HCT116 (cell line): ENCODE measurements at regions not wholly inside any gene's neighbourhood (a gene's known extent, or its start where the extent isn't known, plus 50 kb on each side); places are given as distances from the start of the nearest gene placed in this dataset.

Experiments used
- ATAC-seq: fragments of 200-7000 bp; cut with Tn5 transposase; 2 replicates; pipeline ENCODE4 v1.9.1; 2020; ENCODE audit warnings: mild to moderate bottlenecking, moderate library complexity
- BruUV-seq: library from RNA; stranded (reverse); fragments of 400-500 nt; replicated peaks from 2 replicates; lab custom pipeline; 2021; lab: Mats Ljungman, UMichigan
- CTCF ChIA-PET: fragments of 300-600 bp; sonication (Branson Sonifier 250); formaldehyde crosslinking; loops from one replicate; lab custom pipeline; 2021; ENCODE audit warnings: antibody characterized with exemption; lab: Charles Lee
- POLR2A ChIA-PET: fragments of 300-600, 350-600 bp; sonication (Branson Sonifier 250); formaldehyde crosslinking; loops from one replicate; lab custom pipeline; 2021; ENCODE audit warnings: antibody characterized with exemption; lab: Charles Lee
- RAD21 ChIA-PET, 2 experiments: fragments of 300-600 bp; sonication (Branson Sonifier 250); formaldehyde crosslinking; loops; one replicate each; lab custom pipeline; 2023; ENCODE audit warnings: low total read pairs in 2 of 2; ENCODE audit not compliant: uncharacterized antibody in 2 of 2, unreplicated experiment in 2 of 2, low non-redundant PET in 1 of 2; lab: Charles Lee
- DNase-seq: peaks from one replicate; pipeline ENCODE4 v3.0.0-alpha.2; 2010; ENCODE audit warnings: low read depth, low spot score
- H2AFZ ChIP-seq: fragments of 200-600 bp; shearing (Covaris generic), sonication (generic); 2 replicates; pipeline ENCODE4 v1.6.1; 2017; ENCODE audit warnings: low read depth, mixed run types, mixed read lengths, antibody characterized with exemption, low read length; ENCODE audit not compliant: poor library complexity, severe bottlenecking
- H3K27ac ChIP-seq: 2 replicates; pipeline ENCODE4 v1.5.1; 2012; ENCODE audit warnings: low read depth, low read length
- H3K27me3 ChIP-seq: fragments of 200-600 bp; sonication (generic); 2 replicates; pipeline ENCODE4 v1.6.1; 2016; ENCODE audit warnings: mixed run types, low read length, mixed read lengths; ENCODE audit not compliant: insufficient read depth
- H3K36me3 ChIP-seq, 2 experiments: fragments of 200-500 bp in 1 of 2; fragments of 200-600 bp in 1 of 2; sonication (Bioruptor generic) in 1 of 2; sonication (generic) in 1 of 2; 2 replicates each; pipeline versions ENCODE4 v1.5.1 to v1.6.1; 2014 to 2016; ENCODE audit warnings: low read length in 2 of 2, inconsistent platforms in 1 of 2, mixed read lengths in 1 of 2, mixed run types in 1 of 2; ENCODE audit not compliant: insufficient read depth in 2 of 2, control insufficient read depth in 1 of 2
- H3K4me1 ChIP-seq, 2 experiments: fragments of 200-600 bp in 1 of 2; sonication (generic) in 1 of 2; 2 replicates each; pipeline versions ENCODE4 v1.5.1 to v1.6.1; 2012 to 2017; ENCODE audit warnings: low read length in 2 of 2, inconsistent platforms in 1 of 2, mild to moderate bottlenecking in 1 of 2, mixed read lengths in 1 of 2, mixed run types in 1 of 2, moderate library complexity in 1 of 2; ENCODE audit not compliant: insufficient read depth in 2 of 2, control insufficient read depth in 1 of 2
- H3K4me2 ChIP-seq: fragments of 200-600 bp; sonication (generic); 2 replicates; pipeline ENCODE4 v1.6.1; 2017; ENCODE audit warnings: mixed run types, low read length, mixed read lengths
- H3K4me3 ChIP-seq, 2 experiments: fragments of 200-600 bp in 1 of 2; sonication (generic) in 1 of 2; replicated peaks in 1 of 2; 2 replicates each; pipeline ENCODE4 v1.5.1; 2011 to 2016; ENCODE audit warnings: low read length in 2 of 2, control low read depth in 1 of 2, low read depth in 1 of 2, mild to moderate bottlenecking in 1 of 2, mixed read lengths in 1 of 2, mixed run types in 1 of 2
- H3K79me2 ChIP-seq: fragments of 200-600 bp; sonication (generic); 2 replicates; pipeline ENCODE4 v1.6.1; 2017; ENCODE audit warnings: mild to moderate bottlenecking, mixed run types, low read length, moderate library complexity, mixed read lengths; ENCODE audit not compliant: insufficient read depth
- H3K9ac ChIP-seq: fragments of 200-600 bp; sonication (generic); 2 replicates; pipeline ENCODE4 v1.6.1; 2016; ENCODE audit warnings: low read length, mixed read lengths
- H3K9me2 ChIP-seq: fragments of 200-600 bp; sonication (generic), shearing (Covaris generic); 2 replicates; pipeline ENCODE4 v1.6.1; 2017; ENCODE audit warnings: mixed run types, mild to moderate bottlenecking, moderate library complexity; ENCODE audit not compliant: insufficient read depth
- H3K9me3 ChIP-seq, 2 experiments: fragments of 200-500 bp in 1 of 2; fragments of 200-600 bp in 1 of 2; sonication (Bioruptor generic) in 1 of 2; sonication (generic) in 1 of 2; 2 replicates each; pipeline ENCODE4 v1.6.1; 2014 to 2017; ENCODE audit warnings: low read length in 2 of 2, mixed read lengths in 2 of 2, inconsistent platforms in 1 of 2, low read depth in 1 of 2, mild to moderate bottlenecking in 1 of 2, mixed run types in 1 of 2, moderate library complexity in 1 of 2; ENCODE audit not compliant: control insufficient read depth in 1 of 2, insufficient read depth in 1 of 2
- H4K20me1 ChIP-seq: fragments of 200-600 bp; sonication (generic), shearing (Covaris generic); 2 replicates; pipeline ENCODE4 v1.6.1; 2017; ENCODE audit warnings: mixed run types, mild to moderate bottlenecking, moderate library complexity; ENCODE audit not compliant: insufficient read depth
- CBX3 ChIP-seq: IDR thresholded peaks from 2 replicates; pipeline ENCODE4 v1.6.1; 2012; ENCODE audit warnings: low read depth
- JUND ChIP-seq: IDR thresholded peaks from 2 replicates; pipeline ENCODE4 v1.6.1; 2012
- MAX ChIP-seq: IDR thresholded peaks from 2 replicates; pipeline ENCODE4 v1.6.1; 2012
- POLR2A ChIP-seq: IDR thresholded peaks from 2 replicates; pipeline ENCODE4 v1.7.0; 2011; ENCODE audit warnings: borderline replicate concordance; ENCODE audit not compliant: insufficient read depth, insufficient read length; ENCODE audit errors: extremely low read depth
- POLR2AphosphoS5 ChIP-seq: IDR thresholded peaks from 2 replicates; pipeline ENCODE4 v1.6.1; 2011; ENCODE audit warnings: mild to moderate bottlenecking, low read depth, low read length, moderate library complexity
- RAD21 ChIP-seq: IDR thresholded peaks from 2 replicates; pipeline ENCODE4 v1.6.1; 2012; ENCODE audit warnings: low read depth, mild to moderate bottlenecking
- REST ChIP-seq: IDR thresholded peaks from 2 replicates; pipeline ENCODE4 v1.6.1; 2012; ENCODE audit warnings: low read depth
- SIN3A ChIP-seq: IDR thresholded peaks from 2 replicates; pipeline ENCODE4 v1.6.1; 2012; ENCODE audit warnings: low read depth
- SP1 ChIP-seq: IDR thresholded peaks from 2 replicates; pipeline ENCODE4 v1.6.1; 2012; ENCODE audit warnings: low read depth
- YY1 ChIP-seq: IDR thresholded peaks from 2 replicates; pipeline ENCODE4 v1.6.1; 2011; ENCODE audit warnings: low read length, low read depth, moderate library complexity, mild to moderate bottlenecking; ENCODE audit not compliant: insufficient replicate concordance; ENCODE audit errors: extremely low read depth
- ZBTB33 ChIP-seq: IDR thresholded peaks from 2 replicates; pipeline ENCODE4 v1.6.1; 2011; ENCODE audit warnings: mild to moderate bottlenecking, low read length, moderate library complexity; ENCODE audit not compliant: insufficient replicate concordance; ENCODE audit errors: extremely low read depth
- ZNF274 ChIP-seq: fragments of 200-500 bp; sonication (Bioruptor generic); IDR thresholded peaks from 2 replicates; pipeline ENCODE4 v1.6.1; 2014; ENCODE audit warnings: mild to moderate bottlenecking, low read depth, low read length, inconsistent platforms
- intact Hi-C: fragments of 100-400 bp; cut with micrococcal nuclease; formaldehyde crosslinking; loops from 2 replicates; pipeline ENCODE4 v1.10.0; 2022

- H3K9me2 ChIP-seq: no peaks in the 10 kb centered on the region
- no peaks in the 10 kb centered on the region for H3K79me2 ChIP-seq
- no peak overlapping the region for H3K4me3 ChIP-seq
- DNase-seq (no peak), ATAC-seq (no peak)
- no peak overlapping the region for H2AFZ ChIP-seq
- H3K4me1 ChIP-seq: no peaks in the 10 kb centered on the region
- no peak overlapping the region for H3K4me2 ChIP-seq
- H3K36me3 ChIP-seq: no peaks in the 10 kb centered on the region
- H3K9ac ChIP-seq: no peak overlapping the region
- TF ChIP-seq MAX (no peak), RAD21 (no peak), POLR2AphosphoS5 (no peak), SIN3A (no peak), REST (no peak), YY1 (no peak), CBX3 (no peak), SP1 (no peak), ZBTB33 (no peak), POLR2A (no peak), ZNF274 (no peak), JUND (no peak)
- H3K9me3 ChIP-seq: 0 out of 4 replicates have a peak, but pooled peaks cover 0 to 4% of the 10 kb centered on the region in 2 experiments
- ChIA-PET POLR2A (no interaction called here), RAD21 (no interaction called here), CTCF (interaction anchor here (1.1 kb wide), 1 partner anchor 9 kb away, joined by 3 read pairs; no protein-coding TSS in a partner anchor)
- H4K20me1 ChIP-seq: no peaks in the 10 kb centered on the region
- no peaks in the 10 kb centered on the region for H3K27me3 ChIP-seq
- H3K27ac ChIP-seq: no peak overlapping the region
- intact Hi-C loops: no loop called here
- BruUV-seq: no TSS peak
These were observed 52.3 kb upstream of the MS4A8 start for GRCh38 chr11:60647087-60647486.
